ENCODE measurements at regions not wholly inside any gene's neighbourhood (a gene's known extent, or its start where the extent isn't known, plus 50 kb on each side); places are given as distances from the start of the nearest gene placed in this dataset.

DNA sequence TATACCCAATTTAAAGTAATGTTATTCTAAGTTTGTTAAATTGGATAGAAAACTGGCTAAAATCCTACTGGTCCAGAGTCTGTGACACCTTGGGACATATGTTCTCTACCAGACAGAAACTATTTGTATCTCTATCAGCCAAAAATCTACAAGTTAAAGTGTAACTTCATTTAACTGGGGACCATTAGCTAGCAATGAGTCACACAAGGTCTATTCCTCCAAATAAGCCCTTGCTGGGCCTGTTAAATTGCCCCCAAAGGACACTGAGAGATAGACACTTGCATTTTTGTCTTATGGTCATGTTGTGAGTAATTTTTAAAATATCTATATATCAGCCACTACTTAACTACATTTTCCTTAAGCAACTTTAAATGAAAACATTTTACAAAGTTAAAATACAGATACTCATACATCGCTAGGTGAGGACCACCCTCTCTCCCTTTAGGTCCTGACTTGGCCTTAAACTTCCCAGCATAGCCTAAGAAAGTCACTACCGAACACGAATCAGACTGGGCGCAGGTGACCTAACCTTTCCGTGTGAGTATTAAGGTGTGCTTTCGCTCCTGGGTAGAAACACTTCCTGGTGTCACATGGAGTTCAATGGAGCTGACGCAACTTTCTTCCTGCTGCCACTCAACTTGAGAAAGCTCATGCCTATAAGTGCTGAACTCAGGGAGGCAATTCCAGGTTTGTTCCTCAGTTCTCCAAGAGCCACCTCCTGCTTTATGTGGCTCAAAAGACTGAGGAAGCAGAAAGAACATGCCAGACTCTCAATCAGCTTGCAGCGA, 249.1 kb downstream of the DIRAS2 start:
- Histone ChIP-seq H3K9me3 (ENCODE audit: low read depth, low read length) (no peaks in the 10 kb centered on the region), H3K27ac (no peak overlapping the region), H3K36me3 (ENCODE audit: insufficient read depth, low read length) (no peaks in the 10 kb centered on the region), H3K4me3 (no peak overlapping the region), H3K9ac (ENCODE audit: insufficient read length) (no peak overlapping the region)
- no peak for DNase-seq (ENCODE audit: low read depth, low spot score)
- TF ChIP-seq POLR2AphosphoS5 (IDR thresholded peaks at IDR 0.05; ENCODE audit: borderline replicate concordance, low read depth, low read length), result no peak
- no peak for TF ChIP-seq FOXP2 (optimal IDR thresholded peaks at IDR 0.05; ENCODE audit: control extremely low read depth, extremely low read length, insufficient read depth)
- no peak for TF ChIP-seq EZH2 (IDR thresholded peaks at IDR 0.05)

DNA sequence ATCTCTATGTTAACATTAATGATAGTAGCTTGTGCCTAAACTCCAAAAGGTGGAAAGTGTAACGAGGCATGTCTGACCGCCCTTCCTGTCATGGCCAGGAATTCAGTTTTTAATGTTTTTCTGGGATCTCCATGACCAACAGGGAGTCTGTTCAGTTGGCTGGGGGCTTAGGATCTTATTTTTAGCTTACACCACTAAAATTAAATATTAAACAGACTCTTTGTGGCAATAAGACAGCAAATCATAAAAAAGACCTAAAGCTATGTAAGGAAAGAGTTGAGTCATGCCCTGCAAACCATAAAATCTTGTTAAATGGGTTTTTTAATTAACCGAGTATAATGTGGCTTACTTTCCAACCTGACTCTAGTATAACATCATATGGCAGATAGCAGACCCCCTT, 247.8 kb downstream of the DIRAS2 start:
- no peak overlapping the region; the same call in 1 of the 2 replicates for H3K27ac ChIP-seq
- no peaks in the 10 kb centered on the region for H3K9me3 ChIP-seq (ENCODE audit: low read depth, low read length)
- no peak overlapping the region for H3K9ac ChIP-seq (ENCODE audit: insufficient read length)
- no peak overlapping the region for H3K4me3 ChIP-seq
- no peaks in the 10 kb centered on the region for H3K36me3 ChIP-seq (ENCODE audit: insufficient read depth, low read length)
- no peak for DNase-seq (ENCODE audit: low read depth, low spot score)
- TF ChIP-seq FOXP2 (optimal IDR thresholded peaks at IDR 0.05; ENCODE audit: control extremely low read depth, extremely low read length, insufficient read depth), result no peak
- no peak for TF ChIP-seq EZH2 (IDR thresholded peaks at IDR 0.05)
- no peak for TF ChIP-seq POLR2AphosphoS5 (IDR thresholded peaks at IDR 0.05; ENCODE audit: borderline replicate concordance, low read depth, low read length)

DNA sequence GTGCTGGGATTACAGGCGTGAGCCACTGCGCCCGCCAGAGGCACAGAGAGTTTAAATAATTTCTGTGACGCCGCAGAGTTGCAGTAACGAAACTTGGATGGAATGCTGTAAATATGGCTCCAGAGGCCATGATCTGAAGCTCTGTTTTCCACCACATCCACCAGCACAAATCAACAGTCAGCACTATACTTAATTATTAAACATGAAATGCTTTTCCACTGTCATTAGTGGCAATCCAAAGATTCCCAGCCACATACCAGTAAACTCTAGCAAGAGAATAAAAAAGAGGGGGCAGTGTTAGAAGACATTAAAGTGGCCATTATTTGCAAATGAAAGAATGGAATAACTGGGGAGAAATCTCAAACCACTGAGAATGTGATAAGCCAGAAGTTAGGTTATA, 242.5 kb downstream of the DIRAS2 start:
- no peak overlapping the region for H3K4me3 ChIP-seq
- no peak overlapping the region for H3K27ac ChIP-seq
- no peak for DNase-seq (ENCODE audit: low read depth, low spot score)
- H3K9me3 ChIP-seq (ENCODE audit: low read depth, low read length), result no peaks in the 10 kb centered on the region
- H3K9ac ChIP-seq (ENCODE audit: insufficient read length), result no peak overlapping the region
- no peaks in the 10 kb centered on the region for H3K36me3 ChIP-seq (ENCODE audit: insufficient read depth, low read length)
- TF ChIP-seq EZH2 (IDR thresholded peaks at IDR 0.05) (no peak), FOXP2 (optimal IDR thresholded peaks at IDR 0.05; ENCODE audit: control extremely low read depth, extremely low read length, insufficient read depth) (no peak), POLR2AphosphoS5 (IDR thresholded peaks at IDR 0.05; ENCODE audit: borderline replicate concordance, low read depth, low read length) (no peak)

DNA sequence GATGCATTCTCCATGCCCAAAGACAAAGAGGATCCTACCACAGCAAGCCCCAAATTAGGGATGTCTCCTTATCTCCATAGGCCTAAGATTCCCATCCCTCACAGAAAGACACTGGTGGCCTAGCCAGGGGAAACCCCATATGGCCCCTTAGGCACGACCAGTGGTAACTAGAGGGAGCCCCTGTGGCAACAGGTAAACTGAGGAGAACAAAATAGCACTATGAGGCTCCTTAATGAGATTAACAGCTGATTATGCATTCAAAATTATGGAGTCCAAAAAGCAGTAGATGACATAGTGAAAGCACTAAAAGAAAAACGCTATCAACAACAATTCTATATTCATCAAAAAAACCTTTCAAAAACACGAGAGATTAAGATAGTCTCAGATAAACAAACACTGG, 234.0 kb downstream of the DIRAS2 start:
- TF ChIP-seq FOXP2 (optimal IDR thresholded peaks at IDR 0.05; ENCODE audit: control extremely low read depth, extremely low read length, insufficient read depth) (no peak), POLR2AphosphoS5 (IDR thresholded peaks at IDR 0.05; ENCODE audit: borderline replicate concordance, low read depth, low read length) (no peak), EZH2 (IDR thresholded peaks at IDR 0.05) (no peak)

DNA sequence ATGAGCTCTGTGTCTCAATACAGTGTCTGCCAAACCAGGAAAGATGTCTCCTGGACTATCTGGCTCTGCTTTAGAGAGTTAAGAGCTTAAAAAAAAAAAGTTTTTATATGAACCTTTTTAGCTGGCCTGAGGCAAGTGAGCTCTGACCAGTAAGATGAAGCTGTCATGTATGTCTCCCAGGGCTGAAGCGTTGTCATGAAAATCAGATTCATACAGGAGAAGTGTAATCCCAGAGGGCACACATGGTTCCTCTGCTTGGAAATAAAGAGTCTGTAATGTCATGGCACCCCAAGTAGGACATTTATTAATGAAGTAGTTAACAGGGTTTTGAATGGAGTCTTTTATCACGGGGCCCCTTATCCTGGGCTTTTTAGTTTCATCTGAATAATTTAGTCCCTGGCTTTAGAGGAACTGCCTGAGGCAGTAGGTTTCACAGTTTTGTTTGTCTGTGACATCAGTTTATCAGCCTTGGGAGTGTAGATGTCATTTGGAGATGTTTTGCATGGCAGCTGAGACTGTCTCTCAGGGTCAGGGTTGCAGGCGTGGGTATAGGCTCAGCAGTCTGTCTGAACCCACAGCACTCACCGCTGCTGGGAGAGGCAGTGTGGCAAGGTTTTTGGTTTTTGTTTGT, 223.3 kb downstream of the DIRAS2 start:
- no peak overlapping the region for H3K9ac ChIP-seq (ENCODE audit: insufficient read length)
- no peaks in the 10 kb centered on the region for H3K9me3 ChIP-seq (ENCODE audit: low read depth, low read length)
- DNase-seq (ENCODE audit: low read depth, low spot score), result no peak
- TF ChIP-seq FOXP2 (optimal IDR thresholded peaks at IDR 0.05; ENCODE audit: control extremely low read depth, extremely low read length, insufficient read depth) (no peak), POLR2AphosphoS5 (IDR thresholded peaks at IDR 0.05; ENCODE audit: borderline replicate concordance, low read depth, low read length) (no peak), EZH2 (IDR thresholded peaks at IDR 0.05) (no peak)
- H3K4me3 ChIP-seq, result no peak overlapping the region
- H3K27ac ChIP-seq, result no peak overlapping the region
- no peaks in the 10 kb centered on the region for H3K36me3 ChIP-seq (ENCODE audit: insufficient read depth, low read length)

More for the DNA sequence above, 234.0 kb downstream of the DIRAS2 start:
- Histone ChIP-seq H3K9me3 (ENCODE audit: low read depth, low read length) (no peaks in the 10 kb centered on the region), H3K36me3 (ENCODE audit: insufficient read depth, low read length) (no peaks in the 10 kb centered on the region), H3K27ac (no peak overlapping the region), H3K9ac (ENCODE audit: insufficient read length) (no peak overlapping the region), H3K4me3 (no peak overlapping the region)
- DNase-seq (ENCODE audit: low read depth, low spot score), result no peak

GRCh38 chr9:90420211-90420610, 222.4 kb downstream of the DIRAS2 start:
- TF ChIP-seq FOXP2 (optimal IDR thresholded peaks at IDR 0.05; ENCODE audit: control extremely low read depth, extremely low read length, insufficient read depth) (no peak), EZH2 (IDR thresholded peaks at IDR 0.05) (no peak), POLR2AphosphoS5 (IDR thresholded peaks at IDR 0.05; ENCODE audit: borderline replicate concordance, low read depth, low read length) (no peak)

GRCh38 chr9:90420768-90421513, 221.7 kb downstream of the DIRAS2 start:
- TF ChIP-seq FOXP2 (optimal IDR thresholded peaks at IDR 0.05; ENCODE audit: control extremely low read depth, extremely low read length, insufficient read depth) (no peak), EZH2 (IDR thresholded peaks at IDR 0.05) (no peak), POLR2AphosphoS5 (IDR thresholded peaks at IDR 0.05; ENCODE audit: borderline replicate concordance, low read depth, low read length) (no peak)
- no peaks in the 10 kb centered on the region for H3K36me3 ChIP-seq (ENCODE audit: insufficient read depth, low read length)
- no peaks in the 10 kb centered on the region for H3K9me3 ChIP-seq (ENCODE audit: low read depth, low read length)
- DNase-seq (ENCODE audit: low read depth, low spot score), result no peak
- no peak overlapping the region for H3K9ac ChIP-seq (ENCODE audit: insufficient read length)
- no peak overlapping the region for H3K4me3 ChIP-seq
- no peak overlapping the region for H3K27ac ChIP-seq

More at GRCh38 chr9:90420211-90420610, 222.4 kb downstream of the DIRAS2 start:
- no peaks in the 10 kb centered on the region for H3K9me3 ChIP-seq (ENCODE audit: low read depth, low read length)
- no peak overlapping the region for H3K27ac ChIP-seq
- no peak overlapping the region for H3K9ac ChIP-seq (ENCODE audit: insufficient read length)
- H3K4me3 ChIP-seq, result no peak overlapping the region
- H3K36me3 ChIP-seq (ENCODE audit: insufficient read depth, low read length), result no peaks in the 10 kb centered on the region
- no peak for DNase-seq (ENCODE audit: low read depth, low spot score)

- no peaks in the 10 kb centered on the region for H3K9me3 ChIP-seq (ENCODE audit: low read depth, low read length)
- DNase-seq (ENCODE audit: low read depth, low spot score), result no peak
- no peak overlapping the region for H3K27ac ChIP-seq
- H3K36me3 ChIP-seq (ENCODE audit: insufficient read depth, low read length), result no peaks in the 10 kb centered on the region
- no peak overlapping the region for H3K4me3 ChIP-seq
- no peak for TF ChIP-seq POLR2AphosphoS5 (IDR thresholded peaks at IDR 0.05; ENCODE audit: borderline replicate concordance, low read depth, low read length)
- TF ChIP-seq FOXP2 (optimal IDR thresholded peaks at IDR 0.05; ENCODE audit: control extremely low read depth, extremely low read length, insufficient read depth), result no peak
- no peak for TF ChIP-seq EZH2 (IDR thresholded peaks at IDR 0.05)
- H3K9ac ChIP-seq (ENCODE audit: insufficient read length), result no peak overlapping the region
Observed at GRCh38 chr9:90421786-90422185, 220.8 kb downstream of the DIRAS2 start.
